GM23338 (cell line): ENCODE measurements at regions not wholly inside any gene's neighbourhood (a gene's known extent, or its start where the extent isn't known, plus 50 kb on each side); places are given as distances from the start of the nearest gene placed in this dataset.
A peak's percentile ranks its signal among the peaks of the same experiment; 100 is the strongest.

Experiments
- ATAC-seq: fragments of 200-7000 bp; cut with Tn5 transposase; 3 replicates; pipeline ENCODE4 v1.9.1; 2020
- DNase-seq: peaks from one replicate; pipeline ENCODE4 v3.0.0-alpha.2; 2015; ENCODE audit warnings: low spot score
- H2AFZ ChIP-seq: fragments of 200-600 bp; sonication (generic); 2 replicates; pipeline ENCODE4 v1.8.0; 2016; ENCODE audit warnings: antibody characterized with exemption, mild to moderate bottlenecking, moderate library complexity
- H3F3A ChIP-seq: fragments of 200-600 bp; sonication (generic); replicated peaks from 2 replicates; pipeline ENCODE4 v1.8.0; 2017; ENCODE audit warnings: antibody characterized with exemption, mixed run types, low read depth
- H3K27ac ChIP-seq: fragments of 200-600 bp; sonication (generic); 2 replicates; pipeline ENCODE4 v1.6.1; 2016; ENCODE audit warnings: low read depth
- H3K27me3 ChIP-seq: fragments of 200-600 bp; sonication (generic); 2 replicates; pipeline ENCODE4 v1.8.0; 2016; ENCODE audit warnings: mild to moderate bottlenecking, mixed run types, moderate library complexity; ENCODE audit not compliant: insufficient read depth
- H3K36me3 ChIP-seq: fragments of 200-600 bp; sonication (generic); 2 replicates; pipeline ENCODE4 v1.8.0; 2016; ENCODE audit warnings: mild to moderate bottlenecking; ENCODE audit not compliant: insufficient read depth
- H3K4me1 ChIP-seq: fragments of 200-600 bp; sonication (generic); 2 replicates; pipeline ENCODE4 v1.8.0; 2016; ENCODE audit warnings: mild to moderate bottlenecking, moderate library complexity; ENCODE audit not compliant: insufficient read depth
- H3K4me2 ChIP-seq: fragments of 200-600 bp; sonication (generic); 2 replicates; pipeline ENCODE4 v1.7.1; 2017; ENCODE audit warnings: mixed run types
- H3K4me3 ChIP-seq: fragments of 200-600 bp; sonication (generic); 2 replicates; pipeline ENCODE4 v1.6.1; 2016; ENCODE audit warnings: mixed run types
- H3K79me2 ChIP-seq: fragments of 200-600 bp; sonication (generic); replicated peaks from 2 replicates; pipeline ENCODE4 v1.8.0; 2017; ENCODE audit warnings: mild to moderate bottlenecking; ENCODE audit not compliant: insufficient read depth
- H3K9me2 ChIP-seq: fragments of 200-600 bp; sonication (generic); 2 replicates; pipeline ENCODE4 v1.8.0; 2017; ENCODE audit not compliant: insufficient read depth
- H4K20me1 ChIP-seq: fragments of 200-600 bp; sonication (generic); replicated peaks from 2 replicates; pipeline ENCODE4 v1.8.0; 2017; ENCODE audit warnings: mild to moderate bottlenecking; ENCODE audit not compliant: insufficient read depth
- H3K27ac Mint-ChIP-seq: 2 replicates; pipeline ENCODE4 v1.8.0; 2020; ENCODE audit warnings: inconsistent platforms, mild to moderate bottlenecking, moderate library complexity, mixed read lengths
- H3K27me3 Mint-ChIP-seq: 3 replicates; pipeline ENCODE4 v1.8.0; 2022; ENCODE audit warnings: low read depth, mild to moderate bottlenecking, moderate library complexity, mixed read lengths, inconsistent platforms; ENCODE audit not compliant: insufficient read depth, poor library complexity
- H3K36me3 Mint-ChIP-seq: 3 replicates; pipeline ENCODE4 v1.8.0; 2021; ENCODE audit warnings: low read depth, mild to moderate bottlenecking, inconsistent platforms, moderate library complexity, mixed read lengths
- H3K4me1 Mint-ChIP-seq: 3 replicates; pipeline ENCODE4 v1.8.0; 2020; ENCODE audit warnings: mild to moderate bottlenecking, inconsistent platforms, mixed read lengths
- H3K4me3 Mint-ChIP-seq: 3 replicates; pipeline ENCODE4 v1.8.0; 2021; ENCODE audit warnings: moderate library complexity, mild to moderate bottlenecking, inconsistent platforms, mixed read lengths
- H3K9me3 Mint-ChIP-seq: 3 replicates; pipeline ENCODE4 v1.8.0; 2020; ENCODE audit warnings: moderate library complexity, mild to moderate bottlenecking, inconsistent platforms, mixed read lengths
- CREB1 ChIP-seq: fragments of 250-450 bp; sonication (Bioruptor Pico); IDR thresholded peaks from 2 replicates; pipeline ENCODE4 v1.5.0; 2020; ENCODE audit warnings: low read depth, mild to moderate bottlenecking, moderate library complexity
- ETS1 ChIP-seq: IDR thresholded peaks from 2 replicates; pipeline ENCODE4 v1.6.1; 2016; ENCODE audit warnings: antibody characterized with exemption
- EZH2 ChIP-seq: fragments of 200-600 bp; sonication (generic); IDR thresholded peaks from one replicate; pipeline ENCODE4 v1.8.0; 2017; ENCODE audit warnings: antibody characterized with exemption, mild to moderate bottlenecking, low read depth; ENCODE audit not compliant: unreplicated experiment
- EZH2phosphoT487 ChIP-seq: fragments of 200-600 bp; sonication (generic); IDR thresholded peaks from one replicate; pipeline ENCODE4 v1.8.1; 2018; ENCODE audit warnings: antibody characterized with exemption; ENCODE audit not compliant: unreplicated experiment
- JUNB ChIP-seq: IDR thresholded peaks from one replicate; pipeline ENCODE4 v1.6.1; 2016; ENCODE audit warnings: antibody characterized with exemption; ENCODE audit not compliant: unreplicated experiment
- NANOG ChIP-seq: IDR thresholded peaks from 2 replicates; pipeline ENCODE4 v1.6.1; 2016; ENCODE audit warnings: antibody characterized with exemption, borderline replicate concordance
- STAT1 ChIP-seq: IDR thresholded peaks from one replicate; pipeline ENCODE4 v1.6.1; 2016; ENCODE audit warnings: antibody characterized with exemption; ENCODE audit not compliant: unreplicated experiment
- ZNF114 ChIP-seq: fragments of 250-450 bp; sonication (Bioruptor Pico); IDR thresholded peaks from 2 replicates; pipeline ENCODE4 v1.5.0; 2020; ENCODE audit warnings: mild to moderate bottlenecking, moderate library complexity
- ZNF462 ChIP-seq: fragments of 250-450 bp; sonication (Bioruptor Pico); IDR thresholded peaks from 2 replicates; pipeline ENCODE4 v1.5.0; 2020; ENCODE audit warnings: mild to moderate bottlenecking, moderate library complexity

- TF ChIP-seq ZNF462 (CRISPR knock-in tag) (no peak), CREB1 (CRISPR knock-in tag) (0 out of 2 replicates have a peak, but pooled peaks have one; percentile 33)
Observed at GRCh38 chr1:218156595-218156994, 128.5 kb upstream of the RRP15 start (continued).

GRCh38 chr1:218163371-218163770 is 121.7 kb upstream of the RRP15 start:
- H4K20me1 ChIP-seq: no peaks in the 10 kb centered on the region
- H3K79me2 ChIP-seq: no peaks in the 10 kb centered on the region
- H2AFZ ChIP-seq: no peak overlapping the region
- H3K27me3 ChIP-seq: peaks cover 39% of the 10 kb centered on the region
- Mint-ChIP-seq H3K4me1 (peaks cover 26% of the 10 kb centered on the region), H3K4me3 (peak overlapping the region; percentile 85), H3K36me3 (no peaks in the 10 kb centered on the region), H3K27me3 (peaks cover 8% of the 10 kb centered on the region), H3K9me3 (no peaks in the 10 kb centered on the region; the same call in 2 of the 3 replicates), H3K27ac (no peak overlapping the region)
- ATAC-seq: no peak
- peak overlapping the region; percentile 78 for H3K4me3 ChIP-seq
- no peak overlapping the region for H3K27ac ChIP-seq
- H3F3A ChIP-seq: 0 out of 2 replicates have a peak, but pooled peaks cover 6% of the 10 kb centered on the region
- no peaks in the 10 kb centered on the region for H3K9me2 ChIP-seq
- peaks cover 30% of the 10 kb centered on the region for H3K4me1 ChIP-seq
- H3K4me2 ChIP-seq: peak overlapping the region; percentile 94
- no peaks in the 10 kb centered on the region for H3K36me3 ChIP-seq
- no peak for DNase-seq
- TF ChIP-seq STAT1 (no peak), ZNF462 (CRISPR knock-in tag) (no peak), ZNF114 (CRISPR knock-in tag) (no peak), EZH2phosphoT487 (no peak), EZH2 (no peak), ETS1 (no peak), JUNB (no peak), NANOG (no peak)
